Neural cell (in vitro differentiated cells): ENCODE measurements at regions not wholly inside any gene's neighbourhood (a gene's known extent, or its start where the extent isn't known, plus 50 kb on each side); places are given as distances from the start of the nearest gene placed in this dataset.

Experiments used
- CTCF ChIP-seq: fragments of 450-650 bp; IDR thresholded peaks from 2 replicates; pipeline ENCODE4 v1.5.1; 2014; ENCODE audit warnings: antibody characterized with exemption, mild to moderate bottlenecking, moderate library complexity; ENCODE audit not compliant: poor library complexity, severe bottlenecking
- EP300 ChIP-seq: fragments of 450-650 bp; conservative IDR thresholded peaks from 2 replicates; pipeline ENCODE4 v1.6.1; 2014; ENCODE audit warnings: antibody characterized with exemption, mild to moderate bottlenecking, moderate library complexity; ENCODE audit not compliant: poor library complexity, severe bottlenecking
- EZH2 ChIP-seq: fragments of 200-600, 300-800 bp; shearing (Covaris generic), sonication (generic); IDR thresholded peaks from 2 replicates; pipeline ENCODE4 v1.6.1; 2014; ENCODE audit warnings: antibody characterized with exemption, low read length, borderline replicate concordance, mild to moderate bottlenecking; ENCODE audit not compliant: insufficient read depth, poor library complexity, severe bottlenecking
- MXI1 ChIP-seq: fragments of 450-650 bp; conservative IDR thresholded peaks from 2 replicates; pipeline ENCODE4 v1.6.1; 2014; ENCODE audit warnings: antibody characterized with exemption, mild to moderate bottlenecking; ENCODE audit not compliant: poor library complexity, severe bottlenecking
- POLR2AphosphoS5 ChIP-seq: IDR thresholded peaks from 2 replicates; pipeline ENCODE4 v1.6.1; 2012
- RAD21 ChIP-seq: fragments of 450-650 bp; conservative IDR thresholded peaks from 2 replicates; pipeline ENCODE4 v1.6.1; 2014; ENCODE audit warnings: antibody characterized with exemption, mild to moderate bottlenecking, moderate library complexity
- REST ChIP-seq: IDR thresholded peaks from 2 replicates; pipeline ENCODE4 v1.6.1; 2012; ENCODE audit warnings: borderline replicate concordance
- SMC3 ChIP-seq: fragments of 450-650 bp; conservative IDR thresholded peaks from 2 replicates; pipeline ENCODE4 v1.6.1; 2014; ENCODE audit warnings: antibody characterized with exemption, mild to moderate bottlenecking, moderate library complexity; ENCODE audit not compliant: poor library complexity
- TAF1 ChIP-seq: IDR thresholded peaks from 2 replicates; pipeline ENCODE4 v1.6.1; 2012; ENCODE audit warnings: low read depth

GRCh38 chr4:28548594-28548993, 1688.0 kb downstream of the STIM2 start:
- TF ChIP-seq CTCF (no peak), MXI1 (no peak), TAF1 (no peak), EP300 (no peak), POLR2AphosphoS5 (no peak), REST (peak; percentile 15), RAD21 (no peak), EZH2 (no peak), SMC3 (no peak)
